ENCODE measurements at regions not wholly inside any gene's neighbourhood (a gene's known extent, or its start where the extent isn't known, plus 50 kb on each side); places are given as distances from the start of the nearest gene placed in this dataset.

GRCh38 chr22:49483281-49483870 lies 344.3 kb downstream of the BRD1 start:
- ATAC-seq (replicated peaks), result no peak
- H3K36me3 Mint-ChIP-seq, result peaks cover 0 to 11% of the 10 kb centered on the region in 2 donors
- peaks cover 0 to 2% of the 10 kb centered on the region in 2 donors for H3K4me1 Mint-ChIP-seq
- peaks cover 0 to 2% of the 10 kb centered on the region in 2 donors for H3K9me3 Mint-ChIP-seq
- no peak overlapping the region for H3K4me3 Mint-ChIP-seq
- no peak overlapping the region for H3K27ac Mint-ChIP-seq
- H3K27me3 Mint-ChIP-seq, result peaks cover 0 to 24% of the 10 kb centered on the region in 2 donors
- no peak for DNase-seq

- H3K9me3 Mint-ChIP-seq, result peaks cover 0 to 3% of the 10 kb centered on the region in 2 donors
- DNase-seq, result no peak
- H3K27ac Mint-ChIP-seq, result no peak overlapping the region
Observed at GRCh38 chr22:49482811-49483210, 344.9 kb downstream of the BRD1 start.

DNA sequence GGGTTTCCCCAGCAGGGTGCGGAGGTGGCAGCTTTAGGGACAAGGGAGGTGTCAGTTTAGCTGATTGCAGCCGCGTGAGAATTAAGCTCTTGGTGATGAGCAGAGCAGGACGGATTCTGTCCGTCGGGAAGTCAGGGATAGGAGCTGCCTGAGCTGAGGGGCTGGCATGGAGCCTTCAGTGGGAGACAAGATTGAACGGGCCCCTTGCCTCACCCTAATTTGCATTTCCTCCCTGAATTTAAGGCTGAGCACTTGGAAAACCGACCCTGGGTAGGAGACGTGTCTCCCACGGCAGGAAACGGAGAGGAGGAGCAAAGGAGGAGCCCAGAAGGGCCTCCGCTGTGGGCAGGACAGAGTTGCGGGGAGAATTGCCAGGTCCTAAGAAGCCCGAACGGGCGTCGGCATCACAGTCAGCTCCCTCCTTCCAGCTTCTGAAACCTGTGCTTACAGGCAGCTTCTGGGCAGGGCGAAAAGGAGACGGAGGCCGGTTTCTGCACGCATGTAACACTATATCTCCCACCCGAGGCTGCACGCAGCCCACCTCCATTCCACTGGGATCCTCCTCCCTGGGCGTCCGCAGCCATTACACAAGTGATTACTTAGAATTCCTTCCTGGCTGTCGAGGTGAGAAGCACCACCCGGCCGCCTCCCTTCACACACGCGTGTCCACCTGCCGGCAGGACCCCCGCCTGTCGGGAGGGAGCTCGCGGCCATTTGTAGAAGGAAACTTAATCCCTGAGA lies 345.8 kb downstream of the BRD1 start:
- ATAC-seq (replicated peaks) (no peak), DNase-seq (no peak)
- peaks cover 5 to 7% of the 10 kb centered on the region in 2 donors for H3K9me3 Mint-ChIP-seq
- H3K4me3 Mint-ChIP-seq, result no peak overlapping the region
- peaks cover 0 to 24% of the 10 kb centered on the region in 2 donors for H3K27me3 Mint-ChIP-seq
- H3K36me3 Mint-ChIP-seq, result peaks cover 3 to 17% of the 10 kb centered on the region in 2 donors
- H3K27ac Mint-ChIP-seq, result peak overlapping the region; percentile 37
- H3K4me1 Mint-ChIP-seq, result peaks cover 0 to 2% of the 10 kb centered on the region in 2 donors

More at GRCh38 chr22:49482811-49483210, 344.9 kb downstream of the BRD1 start:
- Mint-ChIP-seq H3K4me1 (peaks cover 0 to 2% of the 10 kb centered on the region in 2 donors), H3K36me3 (peaks cover 0 to 13% of the 10 kb centered on the region in 2 donors), H3K4me3 (no peak overlapping the region), H3K27me3 (peaks cover 0 to 24% of the 10 kb centered on the region in 2 donors)
- no peak for ATAC-seq (replicated peaks)

- H3K27ac Mint-ChIP-seq, result no peak overlapping the region
- no peak overlapping the region for H3K4me3 Mint-ChIP-seq
- H3K36me3 Mint-ChIP-seq, result peaks cover 9 to 23% of the 10 kb centered on the region in 2 donors
- peaks cover 0 to 24% of the 10 kb centered on the region in 2 donors for H3K27me3 Mint-ChIP-seq
- no peak for ATAC-seq (replicated peaks)
- H3K4me1 Mint-ChIP-seq, result peaks cover 0 to 2% of the 10 kb centered on the region in 2 donors
- peaks cover 10 to 12% of the 10 kb centered on the region in 2 donors for H3K9me3 Mint-ChIP-seq
- no peak for DNase-seq
Observed at GRCh38 chr22:49480896-49481658, 346.6 kb downstream of the BRD1 start.

DNA sequence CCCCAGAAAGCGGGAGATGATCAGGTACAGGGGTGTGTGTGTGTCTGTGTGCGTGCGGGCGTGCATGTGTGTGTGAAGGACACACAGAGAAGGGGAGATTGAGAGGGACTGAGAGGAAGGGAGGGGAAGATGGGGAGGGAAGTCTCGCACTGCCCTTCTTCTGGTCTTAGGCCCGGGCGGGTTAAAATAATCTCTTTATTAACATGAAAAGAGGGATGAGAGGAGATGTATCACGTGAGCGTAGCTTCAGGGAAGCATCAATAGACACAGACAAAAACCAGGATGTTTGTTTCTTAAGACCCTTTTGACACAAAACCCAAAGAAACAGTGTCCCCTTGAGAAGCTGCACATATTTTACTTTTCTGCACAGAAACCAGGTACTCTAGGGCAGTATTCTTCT lies 347.3 kb downstream of the BRD1 start:
- ATAC-seq (replicated peaks) (no peak), DNase-seq (no peak)
- H3K9me3 Mint-ChIP-seq, result peaks cover 10 to 12% of the 10 kb centered on the region in 2 donors
- H3K4me1 Mint-ChIP-seq, result peaks cover 0 to 2% of the 10 kb centered on the region in 2 donors
- H3K36me3 Mint-ChIP-seq, result peaks cover 9 to 25% of the 10 kb centered on the region in 2 donors
- no peak overlapping the region for H3K27ac Mint-ChIP-seq
- H3K27me3 Mint-ChIP-seq, result peaks cover 0 to 24% of the 10 kb centered on the region in 2 donors
- H3K4me3 Mint-ChIP-seq, result no peak overlapping the region

- H3K4me3 Mint-ChIP-seq, result no peak overlapping the region
- peaks cover 10 to 12% of the 10 kb centered on the region in 2 donors for H3K9me3 Mint-ChIP-seq
- no peak for DNase-seq
Observed at GRCh38 chr22:49479566-49479965, 348.1 kb downstream of the BRD1 start.

DNA sequence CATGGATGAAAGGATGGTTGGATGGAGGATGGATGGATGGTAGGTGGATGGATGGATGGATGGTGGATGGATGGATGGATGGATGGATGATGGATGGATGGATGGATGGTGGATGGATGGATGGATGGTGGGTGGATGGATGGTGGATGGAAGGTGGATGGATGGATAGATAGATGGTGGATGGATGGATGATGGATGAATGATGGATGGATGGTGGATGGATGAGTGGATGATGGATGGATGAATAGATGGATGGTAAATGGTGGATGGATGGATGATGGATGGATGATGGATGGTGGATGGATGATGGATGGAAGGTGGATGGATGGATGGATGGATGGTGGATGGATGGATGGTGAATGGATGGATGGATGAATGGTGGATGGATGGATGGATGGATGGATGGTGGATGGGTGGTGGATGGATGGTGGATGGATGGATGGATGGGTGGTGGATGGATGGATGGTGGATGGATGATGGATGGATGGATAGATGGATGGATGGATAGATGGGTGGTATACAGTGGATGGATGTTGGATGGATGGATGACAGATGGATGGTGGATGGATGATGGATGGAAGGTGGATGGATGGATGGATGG lies 350.8 kb downstream of the BRD1 start:
- DNase-seq (no peak), ATAC-seq (replicated peaks) (no peak)
- Mint-ChIP-seq H3K36me3 (peaks cover 9 to 39% of the 10 kb centered on the region in 2 donors), H3K27ac (no peak overlapping the region), H3K4me3 (no peak overlapping the region), H3K27me3 (peaks cover 0 to 18% of the 10 kb centered on the region in 2 donors), H3K9me3 (peaks cover 10 to 12% of the 10 kb centered on the region in 2 donors), H3K4me1 (peaks cover 0 to 2% of the 10 kb centered on the region in 2 donors)

More at GRCh38 chr22:49479566-49479965, 348.1 kb downstream of the BRD1 start:
- peaks cover 0 to 27% of the 10 kb centered on the region in 2 donors for H3K27me3 Mint-ChIP-seq
- H3K4me1 Mint-ChIP-seq, result peaks cover 0 to 2% of the 10 kb centered on the region in 2 donors
- ATAC-seq (replicated peaks), result no peak
- no peak overlapping the region for H3K27ac Mint-ChIP-seq
- peaks cover 9 to 33% of the 10 kb centered on the region in 2 donors for H3K36me3 Mint-ChIP-seq

DNA sequence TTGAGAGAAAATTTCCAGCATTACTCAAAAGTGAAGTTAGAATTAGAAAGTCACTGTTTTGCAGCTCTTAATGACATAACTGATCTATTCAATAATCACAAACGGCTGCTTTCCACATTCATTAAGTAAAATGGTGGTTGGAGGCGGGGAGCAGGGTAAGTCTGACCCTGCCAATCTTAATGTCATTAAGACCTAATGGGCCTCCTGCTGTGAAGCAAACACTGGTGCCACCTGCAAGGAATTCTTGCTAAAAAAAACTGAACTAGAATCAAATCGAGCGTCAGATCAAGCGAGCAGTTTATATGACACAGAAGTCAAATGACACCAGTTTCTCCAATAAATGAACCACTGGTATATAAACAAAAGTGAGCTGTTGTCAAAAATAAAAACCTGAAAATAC lies 351.5 kb downstream of the BRD1 start:
- H3K27ac Mint-ChIP-seq, result no peak overlapping the region
- H3K27me3 Mint-ChIP-seq, result peaks cover 0 to 12% of the 10 kb centered on the region in 2 donors
- H3K4me1 Mint-ChIP-seq, result no peaks in the 10 kb centered on the region
- no peak for DNase-seq
- H3K4me3 Mint-ChIP-seq, result no peak overlapping the region
- H3K9me3 Mint-ChIP-seq, result peaks cover 10 to 12% of the 10 kb centered on the region in 2 donors
- H3K36me3 Mint-ChIP-seq, result peaks cover 9 to 38% of the 10 kb centered on the region in 2 donors
- ATAC-seq (replicated peaks), result no peak

DNA sequence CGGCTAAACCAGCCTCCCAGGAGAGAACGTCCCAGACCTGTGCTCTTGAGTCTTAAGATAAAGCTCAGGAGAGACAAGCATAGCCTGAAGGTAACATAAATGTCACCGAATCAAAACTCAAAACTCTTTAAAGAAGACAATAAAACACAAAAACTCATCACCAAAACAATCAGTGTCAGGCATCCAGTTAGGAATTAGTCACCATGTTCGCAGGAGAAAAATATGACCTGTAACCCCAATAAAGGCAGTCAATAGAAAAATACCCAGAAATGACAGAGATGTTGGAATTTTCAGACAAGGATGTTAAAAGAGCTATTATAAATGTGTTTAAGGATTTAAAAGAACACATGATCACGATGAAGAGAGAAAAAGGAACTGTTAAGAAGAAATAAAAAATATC lies 352.4 kb downstream of the BRD1 start:
- Mint-ChIP-seq H3K27ac (no peak overlapping the region), H3K27me3 (peaks cover 0 to 13% of the 10 kb centered on the region in 2 donors), H3K4me3 (no peak overlapping the region), H3K9me3 (peaks cover 10 to 12% of the 10 kb centered on the region in 2 donors), H3K4me1 (no peaks in the 10 kb centered on the region), H3K36me3 (peaks cover 9 to 39% of the 10 kb centered on the region in 2 donors)
- ATAC-seq (replicated peaks), result no peak
- no peak for DNase-seq

- Mint-ChIP-seq H3K4me3 (no peak overlapping the region), H3K9me3 (peaks cover 9 to 10% of the 10 kb centered on the region in 2 donors), H3K27ac (no peak overlapping the region), H3K4me1 (no peaks in the 10 kb centered on the region), H3K27me3 (peaks cover 0 to 13% of the 10 kb centered on the region in 2 donors), H3K36me3 (peaks cover 9 to 34% of the 10 kb centered on the region in 2 donors)
- ATAC-seq (replicated peaks), result no peak
- DNase-seq, result no peak
Observed at GRCh38 chr22:49473286-49473685, 354.4 kb downstream of the BRD1 start.

DNA sequence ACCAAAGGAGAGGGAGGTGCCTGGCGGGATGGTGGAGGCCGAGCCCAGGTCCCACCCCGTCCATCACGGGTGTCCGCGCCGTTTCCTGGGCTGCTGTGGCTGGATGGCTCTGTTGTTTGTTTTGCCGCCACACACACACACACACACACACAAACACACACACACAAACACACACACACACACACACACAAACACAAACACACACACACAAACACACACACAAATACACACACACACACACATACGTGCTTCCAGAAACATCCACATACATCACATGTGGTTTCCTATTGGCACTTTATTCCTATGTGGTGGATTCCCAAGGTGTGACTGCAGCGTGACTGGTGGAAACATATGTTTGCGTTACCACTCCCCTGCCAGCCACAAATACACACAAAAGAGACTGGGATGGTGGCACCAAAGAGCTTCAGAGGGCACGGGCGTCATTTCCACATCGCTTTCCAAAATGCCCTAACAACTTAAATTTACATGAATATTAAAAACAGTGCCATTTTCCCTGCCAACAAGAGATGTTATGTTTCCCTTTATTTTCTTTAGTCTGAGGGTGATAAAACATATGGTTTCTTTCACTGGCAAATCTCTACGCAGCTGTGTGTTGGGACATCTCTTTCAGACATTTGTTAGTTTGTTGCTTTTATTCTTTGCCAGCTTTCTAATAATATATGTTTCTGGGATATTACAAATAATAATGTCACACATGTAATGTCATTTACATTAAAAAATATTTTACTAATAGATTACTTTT lies 356.8 kb downstream of the BRD1 start:
- Mint-ChIP-seq H3K27ac (no peak overlapping the region), H3K36me3 (peaks cover 0 to 33% of the 10 kb centered on the region in 2 donors), H3K27me3 (peaks cover 0 to 13% of the 10 kb centered on the region in 2 donors), H3K9me3 (no peaks in the 10 kb centered on the region), H3K4me1 (no peaks in the 10 kb centered on the region), H3K4me3 (no peak overlapping the region)
- ATAC-seq (replicated peaks), result no peak
- DNase-seq, result no peak

- Mint-ChIP-seq H3K27me3 (peaks cover 0 to 13% of the 10 kb centered on the region in 2 donors), H3K27ac (no peak overlapping the region), H3K9me3 (no peaks in the 10 kb centered on the region), H3K4me1 (no peaks in the 10 kb centered on the region), H3K36me3 (peaks cover 0 to 29% of the 10 kb centered on the region in 2 donors), H3K4me3 (no peak overlapping the region)
- DNase-seq (no peak), ATAC-seq (replicated peaks) (no peak)
Observed at GRCh38 chr22:49469896-49470740, 357.6 kb downstream of the BRD1 start.
